ENCODE measurements at regions not wholly inside any gene's neighbourhood (a gene's known extent, or its start where the extent isn't known, plus 50 kb on each side); places are given as distances from the start of the nearest gene placed in this dataset.

- no peak for DNase-seq (ENCODE audit: low spot score)
These were observed 288.7 kb downstream of the SOX9 start for GRCh38 chr17:72409405-72410002.

GRCh38 chr17:72411124-72411563 lies 290.3 kb downstream of the SOX9 start:
- DNase-seq (ENCODE audit: low spot score): no peak

GRCh38 chr17:72412650-72413076 lies 291.8 kb downstream of the SOX9 start:
- DNase-seq (ENCODE audit: low spot score): no peak

- no peak for DNase-seq (ENCODE audit: low spot score)
These were observed 292.5 kb downstream of the SOX9 start for GRCh38 chr17:72413077-72414031.

- no peak for DNase-seq (ENCODE audit: low spot score)
These were observed 293.2 kb downstream of the SOX9 start for GRCh38 chr17:72414032-72414396.

- DNase-seq (ENCODE audit: low spot score): no peak
These were observed 294.4 kb downstream of the SOX9 start for GRCh38 chr17:72414967-72415853.

- DNase-seq (ENCODE audit: low spot score): no peak
These were observed 295.3 kb downstream of the SOX9 start for GRCh38 chr17:72416054-72416675.

GRCh38 chr17:72416905-72417304 lies 296.1 kb downstream of the SOX9 start:
- no peak for DNase-seq (ENCODE audit: low spot score)

- DNase-seq (ENCODE audit: low spot score): no peak
These were observed 296.8 kb downstream of the SOX9 start for GRCh38 chr17:72417627-72418026.

- DNase-seq (ENCODE audit: low spot score): no peak
These were observed 299.3 kb downstream of the SOX9 start for GRCh38 chr17:72419866-72420774.

GRCh38 chr17:72420775-72421127 lies 299.9 kb downstream of the SOX9 start:
- DNase-seq (ENCODE audit: low spot score): no peak

GRCh38 chr17:72421128-72422092 lies 300.6 kb downstream of the SOX9 start:
- DNase-seq (ENCODE audit: low spot score): no peak

- no peak for DNase-seq (ENCODE audit: low spot score)
These were observed 301.3 kb downstream of the SOX9 start for GRCh38 chr17:72422204-72422504.

GRCh38 chr17:72422505-72423285 lies 301.9 kb downstream of the SOX9 start:
- DNase-seq (ENCODE audit: low spot score): no peak

- no peak for DNase-seq (ENCODE audit: low spot score)
These were observed 302.4 kb downstream of the SOX9 start for GRCh38 chr17:72423286-72423589.

GRCh38 chr17:72423718-72424117 lies 302.9 kb downstream of the SOX9 start:
- DNase-seq (ENCODE audit: low spot score): no peak

- no peak for DNase-seq (ENCODE audit: low spot score)
These were observed 303.8 kb downstream of the SOX9 start for GRCh38 chr17:72424505-72425117.

GRCh38 chr17:72425133-72425793 lies 304.4 kb downstream of the SOX9 start:
- no peak for DNase-seq (ENCODE audit: low spot score)
